Uterus (tissue), 3 donors: ENCODE measurements at regions not wholly inside any gene's neighbourhood (a gene's known extent, or its start where the extent isn't known, plus 50 kb on each side); places are given as distances from the start of the nearest gene placed in this dataset.

Source experiments
- DNase-seq, 2 donors: peaks; one replicate each; pipeline ENCODE4 v3.0.0-alpha.2; 2019 to 2020
- H3K27ac ChIP-seq, 2 donors: fragments of 200-600 bp; sonication (generic); 1 replicate in 1 of 2; 2 replicates in 1 of 2; pipeline ENCODE4 v1.5.1; 2016 to 2018
- H3K27me3 ChIP-seq, 2 donors: fragments of 200-600 bp; sonication (generic); one replicate each; pipeline ENCODE4 v1.5.1; 2018 to 2019; ENCODE audit warnings: control low read depth in 1 of 2
- H3K36me3 ChIP-seq, 2 donors: fragments of 200-600 bp; sonication (generic); one replicate each; pipeline ENCODE4 v1.5.1; 2019; ENCODE audit warnings: control low read depth in 1 of 2
- H3K4me1 ChIP-seq, 2 donors: fragments of 200-600 bp; sonication (generic); one replicate each; pipeline ENCODE4 v1.5.1; 2018 to 2019; ENCODE audit warnings: control low read depth in 1 of 2
- H3K4me3 ChIP-seq, 2 donors: fragments of 200-600 bp; sonication (generic); 1 replicate in 1 of 2; 2 replicates in 1 of 2; pipeline ENCODE4 v1.5.1; 2018 to 2019; ENCODE audit warnings: mild to moderate bottlenecking in 1 of 2
- H3K9me3 ChIP-seq, 2 donors: fragments of 200-600 bp; sonication (generic); one replicate each; pipeline ENCODE4 v1.5.1; 2019; ENCODE audit warnings: control low read depth in 1 of 2
- POLR2A ChIP-seq, 2 donors: fragments of 450-650 bp; IDR thresholded peaks; one replicate each; pipeline ENCODE4 v1.6.1; 2016; ENCODE audit warnings: antibody characterized with exemption in 2 of 2, mild to moderate bottlenecking in 1 of 2, moderate library complexity in 1 of 2
- intact Hi-C: fragments of 100-400 bp; cut with DNase I; formaldehyde crosslinking; loops from one replicate; pipeline ENCODE4 v1.15.1; 2023; ENCODE audit warnings: low total_unique reads
- TF ChIP-seq, protein P1 (sequence below), 4 experiments: fragments of 200-600 bp in 2 of 4; fragments of 450-650 bp in 2 of 4; sonication (generic) in 2 of 4; IDR thresholded peaks; one replicate each; pipeline ENCODE4 v1.5.1; 2016 to 2019; ENCODE audit warnings: antibody characterized with exemption in 4 of 4, mild to moderate bottlenecking in 2 of 4, moderate library complexity in 1 of 4
- donor health status: DM: yes; HTN: yes; CAD: no.

- H3K27me3 ChIP-seq = no peaks in the 10 kb centered on the region
- H3K9me3 ChIP-seq = no peaks in the 10 kb centered on the region
- TF ChIP-seq, protein P1, sequence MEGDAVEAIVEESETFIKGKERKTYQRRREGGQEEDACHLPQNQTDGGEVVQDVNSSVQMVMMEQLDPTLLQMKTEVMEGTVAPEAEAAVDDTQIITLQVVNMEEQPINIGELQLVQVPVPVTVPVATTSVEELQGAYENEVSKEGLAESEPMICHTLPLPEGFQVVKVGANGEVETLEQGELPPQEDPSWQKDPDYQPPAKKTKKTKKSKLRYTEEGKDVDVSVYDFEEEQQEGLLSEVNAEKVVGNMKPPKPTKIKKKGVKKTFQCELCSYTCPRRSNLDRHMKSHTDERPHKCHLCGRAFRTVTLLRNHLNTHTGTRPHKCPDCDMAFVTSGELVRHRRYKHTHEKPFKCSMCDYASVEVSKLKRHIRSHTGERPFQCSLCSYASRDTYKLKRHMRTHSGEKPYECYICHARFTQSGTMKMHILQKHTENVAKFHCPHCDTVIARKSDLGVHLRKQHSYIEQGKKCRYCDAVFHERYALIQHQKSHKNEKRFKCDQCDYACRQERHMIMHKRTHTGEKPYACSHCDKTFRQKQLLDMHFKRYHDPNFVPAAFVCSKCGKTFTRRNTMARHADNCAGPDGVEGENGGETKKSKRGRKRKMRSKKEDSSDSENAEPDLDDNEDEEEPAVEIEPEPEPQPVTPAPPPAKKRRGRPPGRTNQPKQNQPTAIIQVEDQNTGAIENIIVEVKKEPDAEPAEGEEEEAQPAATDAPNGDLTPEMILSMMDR (IDR thresholded peaks at IDR 0.05) = no peak
- no peak for TF ChIP-seq POLR2A (IDR thresholded peaks at IDR 0.05)
- intact Hi-C loops = loop anchor here (5.0 kb wide), 1 partner anchor 585 kb away; no protein-coding TSS in a partner anchor
- no peak overlapping the region for H3K27ac ChIP-seq
- no peak overlapping the region for H3K4me3 ChIP-seq
- H3K36me3 ChIP-seq = no peaks in the 10 kb centered on the region
- H3K4me1 ChIP-seq = peaks cover 0 to 5% of the 10 kb centered on the region in 2 donors
- no peak for DNase-seq
These were observed 58.0 kb upstream of the MYL10 start for GRCh38 chr7:101687081-101687480.

DNA sequence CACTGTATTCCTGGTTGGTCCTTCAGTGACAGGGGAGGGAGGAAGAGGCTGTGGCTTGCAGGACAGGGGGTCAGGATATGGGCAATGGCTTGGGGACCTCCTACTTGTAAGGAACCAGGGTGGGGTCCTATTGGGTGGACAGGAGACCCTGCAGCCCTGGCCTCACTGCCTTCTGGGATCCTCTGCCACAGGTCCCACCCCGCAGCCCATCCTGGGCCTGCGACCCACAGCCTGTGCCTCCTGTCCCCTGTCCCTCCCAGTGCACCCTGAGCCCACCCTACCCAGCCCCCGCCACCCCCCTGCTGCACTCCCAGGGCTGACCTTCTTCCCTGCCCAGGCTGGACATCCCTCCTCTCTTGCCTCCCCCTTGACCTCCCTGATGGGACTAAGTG, 58.7 kb upstream of the MYL10 start:
- Histone ChIP-seq H3K4me1 (peaks cover 0 to 5% of the 10 kb centered on the region in 2 donors), H3K9me3 (no peaks in the 10 kb centered on the region), H3K27me3 (no peaks in the 10 kb centered on the region), H3K36me3 (no peaks in the 10 kb centered on the region), H3K4me3 (no peak overlapping the region), H3K27ac (no peak overlapping the region)
- intact Hi-C loops = loop anchor here (5.0 kb wide), 1 partner anchor 585 kb away; no protein-coding TSS in a partner anchor
- DNase-seq = no peak
- TF ChIP-seq, protein P1 (IDR thresholded peaks at IDR 0.05) = no peak
- no peak for TF ChIP-seq POLR2A (IDR thresholded peaks at IDR 0.05)

DNA sequence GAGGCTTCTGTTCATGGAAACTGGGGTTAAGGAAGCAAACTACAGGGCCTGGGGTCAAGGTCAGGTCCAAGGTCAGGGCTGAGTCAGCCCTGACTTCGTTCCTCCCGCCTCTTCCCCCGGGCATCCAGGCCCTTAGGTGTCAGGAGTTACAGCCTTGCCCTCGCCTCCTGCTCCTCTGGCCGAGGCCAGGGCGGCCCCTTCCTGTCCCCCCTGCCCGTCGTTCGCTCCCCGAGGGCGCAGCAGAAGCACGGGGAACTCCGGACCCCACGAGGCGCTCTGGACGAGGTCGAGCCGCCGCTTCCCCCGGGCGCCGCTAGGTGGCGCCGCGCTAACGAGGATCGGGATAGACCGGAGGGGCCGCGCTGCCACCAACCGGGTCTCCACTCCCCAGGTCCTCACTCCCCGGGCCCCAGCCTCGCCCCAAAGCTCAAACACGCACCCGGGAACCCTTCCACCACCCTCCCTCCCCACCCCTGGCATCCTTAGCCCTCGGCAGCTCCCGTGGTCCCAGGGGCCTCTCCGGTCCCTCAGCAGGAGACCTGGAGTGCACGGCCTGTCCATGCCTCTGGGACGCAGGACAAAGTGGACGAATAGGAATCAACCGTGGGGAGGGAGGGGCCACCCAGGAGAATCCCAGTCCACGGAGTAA, 59.2 kb upstream of the MYL10 start:
- H3K4me1 ChIP-seq = peaks cover 0 to 5% of the 10 kb centered on the region in 2 donors
- H3K4me3 ChIP-seq = peak overlapping the region in 1 of 2 donors; percentile 8
- H3K27me3 ChIP-seq = no peaks in the 10 kb centered on the region
- intact Hi-C loops = loop anchor here (5.0 kb wide), 1 partner anchor 584 kb away; no protein-coding TSS in a partner anchor
- H3K36me3 ChIP-seq = no peaks in the 10 kb centered on the region
- TF ChIP-seq, protein P1 (IDR thresholded peaks at IDR 0.05) = peak; percentile 92 to 97 (median 95)
- peak in 1 of 2 donors; percentile 26 for TF ChIP-seq POLR2A (IDR thresholded peaks at IDR 0.05)
- H3K27ac ChIP-seq = peak overlapping the region in 1 of 2 donors; percentile 2
- DNase-seq = peak; percentile 78 to 85
- no peaks in the 10 kb centered on the region for H3K9me3 ChIP-seq

GRCh38 chr7:101688995-101689907, 60.2 kb upstream of the MYL10 start:
- H3K4me1 ChIP-seq = peaks cover 0 to 5% of the 10 kb centered on the region in 2 donors
- no peak overlapping the region for H3K27ac ChIP-seq
- TF ChIP-seq, protein P1 (IDR thresholded peaks at IDR 0.05) = no peak
- TF ChIP-seq POLR2A (IDR thresholded peaks at IDR 0.05) = no peak
- intact Hi-C loops = loop anchor here (5.0 kb wide), 1 partner anchor 583 kb away; no protein-coding TSS in a partner anchor
- H3K36me3 ChIP-seq = no peaks in the 10 kb centered on the region
- H3K27me3 ChIP-seq = no peaks in the 10 kb centered on the region
- no peaks in the 10 kb centered on the region for H3K9me3 ChIP-seq
- H3K4me3 ChIP-seq = no peak overlapping the region
- DNase-seq = no peak

GRCh38 chr7:101690061-101690460, 61.0 kb upstream of the MYL10 start:
- no peak overlapping the region for H3K27ac ChIP-seq
- no peaks in the 10 kb centered on the region for H3K27me3 ChIP-seq
- no peaks in the 10 kb centered on the region for H3K36me3 ChIP-seq
- intact Hi-C loops = no loop called here
- H3K4me3 ChIP-seq = no peak overlapping the region
- DNase-seq = no peak
- H3K9me3 ChIP-seq = no peaks in the 10 kb centered on the region
- TF ChIP-seq POLR2A (IDR thresholded peaks at IDR 0.05) = no peak
- TF ChIP-seq, protein P1 (IDR thresholded peaks at IDR 0.05) = no peak
- peaks cover 0 to 5% of the 10 kb centered on the region in 2 donors for H3K4me1 ChIP-seq
